GM12878 (cell line): ENCODE measurements at regions not wholly inside any gene's neighbourhood (a gene's known extent, or its start where the extent isn't known, plus 50 kb on each side); places are given as distances from the start of the nearest gene placed in this dataset.

Experiments used
- ATAC-seq: fragments of 200-7000 bp; cut with Tn5 transposase; 3 replicates; pipeline ENCODE4 v1.9.1; 2020; ENCODE audit warnings: mild to moderate bottlenecking, moderate library complexity
- BruUV-seq: library from RNA; stranded (reverse); fragments of 400-500 nt; replicated peaks from 2 replicates; lab custom pipeline; 2021; lab: Mats Ljungman, UMichigan
- CTCF ChIA-PET: fragments of 300-600 bp; sonication (Branson Sonifier 250); formaldehyde crosslinking; extraction: SDS; loops from one replicate; lab custom pipeline; 2021; ENCODE audit warnings: inconsistent platforms; lab: Yijun Ruan, JAX
- POLR2A ChIA-PET: fragments of 350-600 bp; formaldehyde crosslinking; extraction: SDS; loops from one replicate; lab custom pipeline; 2021; ENCODE audit warnings: inconsistent platforms; lab: Charles Lee
- RAD21 ChIA-PET: fragments of 300-600 bp; sonication (Branson Sonifier 250); formaldehyde crosslinking; loops from one replicate; lab custom pipeline; 2023; ENCODE audit warnings: antibody characterized with exemption; ENCODE audit not compliant: unreplicated experiment; lab: Charles Lee
- SMC1A ChIA-PET: fragments of 300-600 bp; sonication (Branson Sonifier 250); formaldehyde crosslinking; loops from one replicate; lab custom pipeline; 2023; ENCODE audit not compliant: unreplicated experiment, uncharacterized antibody; lab: Charles Lee
- DNase-seq: peaks from one replicate; pipeline ENCODE4 v3.0.0-alpha.2; 2011; ENCODE audit warnings: low read depth, low spot score
- FAIRE-seq: peaks from 3 replicates; lab custom pipeline; 2011; peaks lifted over from hg19 to GRCh38; lab: Jason Lieb, UNC
- H2AFZ ChIP-seq: 2 replicates; pipeline ENCODE4 v1.6.0; 2011; ENCODE audit warnings: low read depth, low read length, control low read depth; ENCODE audit not compliant: control insufficient read depth
- H3K27ac ChIP-seq: 2 replicates; pipeline ENCODE4 v1.5.1; 2011; ENCODE audit warnings: control low read depth; ENCODE audit not compliant: control insufficient read depth, insufficient read depth
- H3K27me3 ChIP-seq, 2 experiments: replicated peaks in 1 of 2; 2 replicates each; pipeline versions ENCODE4 v1.6.0 to v1.6.1; 2011; ENCODE audit warnings: low read length in 1 of 2; ENCODE audit not compliant: control insufficient read depth in 2 of 2, insufficient read depth in 2 of 2
- H3K36me3 ChIP-seq, 2 experiments: 2 replicates each; pipeline ENCODE4 v1.5.1; 2011; ENCODE audit warnings: low read length in 1 of 2; ENCODE audit not compliant: control insufficient read depth in 2 of 2, insufficient read depth in 2 of 2
- H3K4me1 ChIP-seq: 2 replicates; pipeline ENCODE4 v1.6.1; 2011; ENCODE audit warnings: mild to moderate bottlenecking, low read length, moderate library complexity, mixed read lengths; ENCODE audit not compliant: control insufficient read depth, insufficient read depth
- H3K4me2 ChIP-seq: 2 replicates; pipeline ENCODE4 v1.6.0; 2011; ENCODE audit warnings: control low read depth; ENCODE audit not compliant: control insufficient read depth, insufficient read depth
- H3K4me3 ChIP-seq: fragments of 200-600 bp; sonication (generic); 2 replicates; pipeline ENCODE4 v1.5.1; 2016
- H3K79me2 ChIP-seq: 2 replicates; pipeline ENCODE4 v1.6.0; 2011; ENCODE audit warnings: low read length; ENCODE audit not compliant: control insufficient read depth, insufficient read depth
- H3K9ac ChIP-seq: 2 replicates; pipeline ENCODE4 v1.8.0; 2011; ENCODE audit warnings: low read length, control low read depth, mixed read lengths; ENCODE audit not compliant: control insufficient read depth, insufficient read depth
- H3K9me3 ChIP-seq: replicated peaks from 3 replicates; pipeline ENCODE4 v1.5.1; 2011; ENCODE audit warnings: mild to moderate bottlenecking, low read length; ENCODE audit not compliant: control insufficient read depth, insufficient read depth
- H4K20me1 ChIP-seq: 2 replicates; pipeline ENCODE4 v1.6.0; 2011; ENCODE audit not compliant: control insufficient read depth, insufficient read depth
- CREM ChIP-seq: IDR thresholded peaks from 2 replicates; pipeline ENCODE4 v1.6.1; 2014; ENCODE audit warnings: antibody characterized with exemption, low read depth
- HCFC1 ChIP-seq: fragments of 150-350 bp; IDR thresholded peaks from 2 replicates; pipeline ENCODE4 v1.6.1; 2014; ENCODE audit warnings: low read length
- IKZF2 ChIP-seq, 2 experiments: fragments of 450-650 bp; IDR thresholded peaks; 2 replicates each; pipeline ENCODE4 v1.6.1; 2017; ENCODE audit warnings: mild to moderate bottlenecking in 2 of 2, moderate library complexity in 2 of 2
- RB1 ChIP-seq: fragments of 450-650 bp; formaldehyde crosslinking; IDR thresholded peaks from 2 replicates; pipeline ENCODE4 v1.6.1; 2017; ENCODE audit warnings: mild to moderate bottlenecking, borderline replicate concordance
- SMARCA5 ChIP-seq: fragments of 450-650 bp; IDR thresholded peaks from 2 replicates; pipeline ENCODE4 v1.6.1; 2017; ENCODE audit warnings: mild to moderate bottlenecking
- TAF1 ChIP-seq: IDR thresholded peaks from 2 replicates; pipeline ENCODE4 v1.6.1; 2011; ENCODE audit warnings: mild to moderate bottlenecking, low read depth, low read length, borderline replicate concordance
- TBL1XR1 ChIP-seq: IDR thresholded peaks from 2 replicates; pipeline ENCODE4 v1.6.1; 2012; ENCODE audit warnings: low read depth, low read length, improper control_type of control experiment
- ZNF207 ChIP-seq: fragments of 450-650 bp; IDR thresholded peaks from 2 replicates; pipeline ENCODE4 v1.6.1; 2014; ENCODE audit warnings: antibody characterized with exemption, mild to moderate bottlenecking, borderline replicate concordance
- WGBS: methylation state at CpG from one replicate; pipeline ENCODE4 v1.1.6; 2016; ENCODE audit warnings: low lambda C conversion rate; ENCODE audit not compliant: insufficient replicate concordance, insufficient coverage; ENCODE audit errors: missing lambda C conversion rate; 5-methylcytosine and 5-hydroxymethylcytosine counted together
- in situ Hi-C: fragments of 300-500 bp; cut with MboI; formaldehyde crosslinking; loops from 9 replicates; pipeline ENCODE4 v1.14.3; 2018; ENCODE audit warnings: mixed read lengths
- intact Hi-C: fragments of 100-400 bp; cut with micrococcal nuclease; formaldehyde crosslinking; loops from one replicate; pipeline ENCODE4 v1.14.2; 2022; ENCODE audit not compliant: unreplicated experiment
- TF ChIP-seq, protein P1 (sequence below): IDR thresholded peaks from 2 replicates; pipeline ENCODE4 v1.6.1; 2012; ENCODE audit warnings: low read depth, low read length, improper control_type of control experiment
- TF ChIP-seq, protein P2 (sequence below): fragments of 450-650 bp; IDR thresholded peaks from 2 replicates; pipeline ENCODE4 v1.6.1; 2017; ENCODE audit warnings: low read depth, mild to moderate bottlenecking, moderate library complexity
- TF ChIP-seq, protein P3 (sequence below): fragments of 450-650 bp; IDR thresholded peaks from 2 replicates; pipeline ENCODE4 v1.6.1; 2016; ENCODE audit warnings: mild to moderate bottlenecking
- TF ChIP-seq, protein P4 (sequence below): IDR thresholded peaks from 2 replicates; pipeline ENCODE4 v1.6.1; 2011; ENCODE audit warnings: borderline replicate concordance, low read depth, mild to moderate bottlenecking, moderate library complexity, low read length; ENCODE audit not compliant: insufficient read depth, poor library complexity, severe bottlenecking

DNA sequence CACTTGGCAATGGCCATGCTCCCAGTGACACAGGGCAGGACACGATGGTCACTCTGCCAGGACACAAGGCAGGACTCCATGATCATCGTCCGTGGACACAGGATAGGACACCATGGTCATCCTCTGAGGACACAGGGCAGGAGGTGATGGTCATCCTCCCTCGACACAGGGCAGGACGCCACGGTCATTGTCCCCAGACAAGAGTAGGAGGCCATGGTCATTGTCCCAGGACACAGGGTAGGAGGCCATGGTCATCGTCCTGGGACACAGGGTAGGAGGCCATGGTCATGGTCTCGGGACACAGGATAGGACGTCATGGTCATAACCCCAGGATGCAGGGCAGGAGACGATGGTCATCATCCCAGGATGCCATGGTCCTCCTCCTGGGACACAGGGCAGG lies 289.2 kb downstream of the TCERG1L start:
- ChIA-PET POLR2A (no interaction called here), RAD21 (no interaction called here), CTCF (no interaction called here), SMC1A (no interaction called here)
- H3K4me1 ChIP-seq, result no peaks in the 10 kb centered on the region
- no peak for DNase-seq
- no peak for FAIRE-seq
- H3K27ac ChIP-seq, result no peak overlapping the region
- no peaks in the 10 kb centered on the region for H3K9me3 ChIP-seq
- BruUV-seq, result no TSS peak
- H2AFZ ChIP-seq, result no peak overlapping the region
- H4K20me1 ChIP-seq, result no peaks in the 10 kb centered on the region
- no peak overlapping the region for H3K4me2 ChIP-seq
- WGBS, result 41% methylated on average over 10 of the region's 10 CpGs
- no peak for ATAC-seq
- no peak for TF ChIP-seq HCFC1
- TF ChIP-seq ZNF207, result no peak
- TF ChIP-seq, protein P1, sequence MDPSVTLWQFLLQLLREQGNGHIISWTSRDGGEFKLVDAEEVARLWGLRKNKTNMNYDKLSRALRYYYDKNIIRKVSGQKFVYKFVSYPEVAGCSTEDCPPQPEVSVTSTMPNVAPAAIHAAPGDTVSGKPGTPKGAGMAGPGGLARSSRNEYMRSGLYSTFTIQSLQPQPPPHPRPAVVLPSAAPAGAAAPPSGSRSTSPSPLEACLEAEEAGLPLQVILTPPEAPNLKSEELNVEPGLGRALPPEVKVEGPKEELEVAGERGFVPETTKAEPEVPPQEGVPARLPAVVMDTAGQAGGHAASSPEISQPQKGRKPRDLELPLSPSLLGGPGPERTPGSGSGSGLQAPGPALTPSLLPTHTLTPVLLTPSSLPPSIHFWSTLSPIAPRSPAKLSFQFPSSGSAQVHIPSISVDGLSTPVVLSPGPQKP, result no peak
- TF ChIP-seq IKZF2 (IDR thresholded peaks at IDR 0.05), result no peak
- H3K4me3 ChIP-seq, result no peak overlapping the region
- no peaks in the 10 kb centered on the region for H3K27me3 ChIP-seq
- H3K79me2 ChIP-seq, result no peaks in the 10 kb centered on the region
- intact Hi-C loops, result no loop called here
- in situ Hi-C loops, result no loop called here
- no peak overlapping the region for H3K9ac ChIP-seq
- H3K36me3 ChIP-seq, result no peaks in the 10 kb centered on the region

DNA sequence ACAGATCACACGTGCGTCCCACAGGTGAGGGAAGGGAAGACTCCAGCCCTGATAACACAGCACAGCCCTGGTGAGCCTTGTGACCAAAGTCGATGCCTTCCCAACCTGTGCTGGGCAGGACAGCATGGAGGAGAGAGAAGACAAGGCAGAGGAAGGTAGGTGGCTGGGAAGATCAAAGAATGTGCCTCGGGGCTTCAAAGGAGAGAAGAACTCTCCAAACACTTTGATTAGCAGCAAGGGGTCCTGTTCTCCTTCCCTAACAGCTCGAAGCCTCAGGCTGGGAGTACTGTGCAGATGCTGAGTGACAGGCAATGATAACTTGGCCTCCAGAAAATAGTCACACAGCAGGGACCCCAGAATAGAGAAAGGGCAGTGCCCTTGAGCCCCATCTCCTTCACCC lies 288.5 kb downstream of the TCERG1L start:
- ATAC-seq (no peak), DNase-seq (no peak), FAIRE-seq (no peak)
- Histone ChIP-seq H3K27me3 (no peaks in the 10 kb centered on the region), H3K9me3 (no peaks in the 10 kb centered on the region), H3K36me3 (no peaks in the 10 kb centered on the region), H3K79me2 (no peaks in the 10 kb centered on the region), H3K9ac (no peak overlapping the region), H3K4me3 (no peak overlapping the region), H3K27ac (no peak overlapping the region), H2AFZ (no peak overlapping the region), H3K4me1 (no peaks in the 10 kb centered on the region), H4K20me1 (no peaks in the 10 kb centered on the region), H3K4me2 (no peak overlapping the region)
- ChIA-PET RAD21 (no interaction called here), SMC1A (no interaction called here), POLR2A (no interaction called here), CTCF (no interaction called here)
- in situ Hi-C loops, result no loop called here
- BruUV-seq, result no TSS peak
- intact Hi-C loops, result no loop called here
- 0% methylated on average over 5 of the region's 5 CpGs for WGBS
- TF ChIP-seq TBL1XR1 (no peak), SMARCA5 (no peak), CREM (no peak), RB1 (no peak), TAF1 (no peak)
- TF ChIP-seq, protein P2, sequence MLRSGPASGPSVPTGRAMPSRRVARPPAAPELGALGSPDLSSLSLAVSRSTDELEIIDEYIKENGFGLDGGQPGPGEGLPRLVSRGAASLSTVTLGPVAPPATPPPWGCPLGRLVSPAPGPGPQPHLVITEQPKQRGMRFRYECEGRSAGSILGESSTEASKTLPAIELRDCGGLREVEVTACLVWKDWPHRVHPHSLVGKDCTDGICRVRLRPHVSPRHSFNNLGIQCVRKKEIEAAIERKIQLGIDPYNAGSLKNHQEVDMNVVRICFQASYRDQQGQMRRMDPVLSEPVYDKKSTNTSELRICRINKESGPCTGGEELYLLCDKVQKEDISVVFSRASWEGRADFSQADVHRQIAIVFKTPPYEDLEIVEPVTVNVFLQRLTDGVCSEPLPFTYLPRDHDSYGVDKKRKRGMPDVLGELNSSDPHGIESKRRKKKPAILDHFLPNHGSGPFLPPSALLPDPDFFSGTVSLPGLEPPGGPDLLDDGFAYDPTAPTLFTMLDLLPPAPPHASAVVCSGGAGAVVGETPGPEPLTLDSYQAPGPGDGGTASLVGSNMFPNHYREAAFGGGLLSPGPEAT, result no peak
- TF ChIP-seq, protein P3, sequence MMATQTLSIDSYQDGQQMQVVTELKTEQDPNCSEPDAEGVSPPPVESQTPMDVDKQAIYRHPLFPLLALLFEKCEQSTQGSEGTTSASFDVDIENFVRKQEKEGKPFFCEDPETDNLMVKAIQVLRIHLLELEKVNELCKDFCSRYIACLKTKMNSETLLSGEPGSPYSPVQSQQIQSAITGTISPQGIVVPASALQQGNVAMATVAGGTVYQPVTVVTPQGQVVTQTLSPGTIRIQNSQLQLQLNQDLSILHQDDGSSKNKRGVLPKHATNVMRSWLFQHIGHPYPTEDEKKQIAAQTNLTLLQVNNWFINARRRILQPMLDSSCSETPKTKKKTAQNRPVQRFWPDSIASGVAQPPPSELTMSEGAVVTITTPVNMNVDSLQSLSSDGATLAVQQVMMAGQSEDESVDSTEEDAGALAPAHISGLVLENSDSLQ, result no peak
- TF ChIP-seq, protein P4, sequence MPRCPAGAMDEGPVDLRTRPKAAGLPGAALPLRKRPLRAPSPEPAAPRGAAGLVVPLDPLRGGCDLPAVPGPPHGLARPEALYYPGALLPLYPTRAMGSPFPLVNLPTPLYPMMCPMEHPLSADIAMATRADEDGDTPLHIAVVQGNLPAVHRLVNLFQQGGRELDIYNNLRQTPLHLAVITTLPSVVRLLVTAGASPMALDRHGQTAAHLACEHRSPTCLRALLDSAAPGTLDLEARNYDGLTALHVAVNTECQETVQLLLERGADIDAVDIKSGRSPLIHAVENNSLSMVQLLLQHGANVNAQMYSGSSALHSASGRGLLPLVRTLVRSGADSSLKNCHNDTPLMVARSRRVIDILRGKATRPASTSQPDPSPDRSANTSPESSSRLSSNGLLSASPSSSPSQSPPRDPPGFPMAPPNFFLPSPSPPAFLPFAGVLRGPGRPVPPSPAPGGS, result no peak
